Dermis microvascular lymphatic vessel endothelial cell (primary cell): ENCODE measurements at regions not wholly inside any gene's neighbourhood (a gene's known extent, or its start where the extent isn't known, plus 50 kb on each side); places are given as distances from the start of the nearest gene placed in this dataset.

Experiments
- DNase-seq, 2 donors: peaks; one replicate each; pipeline versions ENCODE4 v3.0.0 to v3.0.0-alpha.2; 2010; ENCODE audit warnings: low read depth in 2 of 2

DNA sequence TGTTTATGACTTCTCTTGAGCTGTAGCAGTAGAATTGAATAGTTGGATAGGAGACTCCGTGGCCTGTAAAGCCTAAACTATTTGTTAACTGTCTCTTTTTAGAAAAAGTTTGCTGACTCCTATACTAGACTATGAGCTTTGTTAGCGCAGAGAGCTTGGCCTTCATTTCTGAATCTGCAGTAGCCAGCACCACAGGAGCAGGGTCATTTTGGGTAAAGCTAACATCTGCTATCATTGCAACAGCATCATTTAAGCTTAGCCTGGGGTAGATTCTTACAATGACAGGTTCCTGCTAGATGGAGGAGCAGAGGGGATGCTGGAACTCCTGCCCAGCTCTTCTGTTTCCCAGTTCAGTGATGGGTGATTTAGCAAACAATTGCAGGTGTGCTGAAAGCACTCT is 133.7 kb upstream of the ASTN2 start:
- DNase-seq: no peak

DNA sequence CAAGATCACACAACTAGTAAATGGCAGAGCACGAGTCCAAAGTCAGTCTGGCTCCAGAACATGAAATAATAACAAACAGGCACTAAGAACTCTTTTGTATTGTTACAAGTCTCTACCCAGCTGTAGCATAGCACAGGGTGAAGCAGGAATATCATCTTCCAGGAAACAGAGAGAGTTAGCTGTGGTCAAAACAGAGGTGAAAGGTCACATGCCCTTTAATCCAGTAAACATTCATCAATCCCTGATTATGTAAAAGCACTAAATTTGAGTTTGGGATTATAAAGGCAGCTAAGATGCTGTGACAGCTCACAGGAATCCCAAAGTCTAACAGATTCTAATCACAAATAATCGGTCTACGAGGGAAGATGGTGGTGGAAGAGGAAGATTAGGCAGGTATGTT is 133.0 kb upstream of the ASTN2 start:
- DNase-seq: no peak

DNA sequence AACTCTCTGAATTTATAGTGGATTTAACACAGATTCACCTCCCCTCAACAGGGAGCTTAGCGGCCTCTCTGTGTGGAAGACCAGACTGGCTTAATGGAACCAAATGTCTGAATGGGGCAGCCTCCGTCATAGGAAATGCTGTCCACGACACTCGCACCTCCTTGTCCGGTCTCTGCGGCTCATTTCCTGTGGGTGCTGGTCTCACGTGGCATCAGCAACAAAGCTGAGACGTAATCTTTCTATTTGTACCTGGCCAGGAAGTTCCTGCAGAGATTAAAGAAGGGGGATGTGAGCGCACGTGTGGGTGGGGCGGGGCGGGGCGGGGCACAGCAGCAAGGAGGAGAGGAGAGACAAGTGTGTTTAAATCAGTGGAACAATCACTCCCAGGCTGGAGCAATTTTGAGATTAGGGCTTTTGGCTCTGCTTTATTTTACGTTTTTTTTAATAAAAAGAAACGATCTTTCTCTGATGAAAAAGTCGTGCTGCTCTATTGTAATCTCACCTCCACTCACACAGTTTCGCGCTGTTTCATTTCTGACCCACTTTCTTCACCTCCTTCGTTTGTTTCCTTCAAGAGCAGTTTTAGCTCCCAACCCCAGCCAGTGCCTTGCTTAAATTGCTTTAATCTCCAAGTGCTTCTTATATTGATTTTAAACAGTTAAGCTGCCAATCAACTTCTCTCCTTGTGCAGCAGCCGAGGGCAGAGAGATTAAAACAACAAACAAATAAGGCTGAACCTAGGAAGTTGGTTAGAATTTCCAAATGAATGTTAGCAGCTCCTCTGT is 132.2 kb upstream of the ASTN2 start:
- DNase-seq: peak; percentile 32 to 67

DNA sequence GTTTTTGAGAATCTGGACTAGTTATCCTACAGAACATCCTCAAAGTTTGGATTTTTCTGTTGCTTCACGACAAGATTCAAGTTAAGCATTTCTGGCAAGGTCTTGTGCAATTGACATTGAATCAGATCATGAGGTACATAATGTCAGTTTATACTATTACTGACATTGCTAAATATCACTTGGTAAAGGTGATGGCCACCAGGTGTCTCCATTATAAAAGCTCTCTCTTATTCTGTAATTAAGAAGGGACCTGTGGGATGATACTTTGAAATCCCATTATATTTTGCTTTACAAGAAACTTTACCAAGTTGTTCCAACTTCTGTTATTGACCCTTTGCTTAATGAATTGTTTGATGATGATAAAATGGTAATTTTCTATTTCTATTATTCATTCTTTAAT is 131.0 kb upstream of the ASTN2 start:
- peak in 1 of 2 donors; percentile 1 for DNase-seq

DNA sequence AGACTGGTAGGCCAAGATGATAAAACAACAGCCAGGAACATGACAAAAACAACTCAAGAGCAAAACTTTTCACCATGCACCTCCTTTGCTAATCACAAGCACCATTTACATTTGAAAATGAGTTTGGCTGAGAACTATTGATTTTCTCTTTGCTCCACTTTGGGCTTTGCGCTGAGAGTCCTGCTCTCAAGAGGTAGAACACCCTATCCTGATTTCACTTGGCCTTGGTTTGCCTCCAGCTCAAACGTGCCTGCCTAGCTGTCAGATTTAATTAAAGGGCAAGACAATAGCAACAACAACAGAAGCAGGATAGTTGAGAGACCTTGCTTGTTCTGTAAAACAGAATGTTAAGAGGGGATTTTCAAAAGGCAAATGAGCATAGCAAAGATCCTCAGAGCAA is 128.2 kb upstream of the ASTN2 start:
- DNase-seq: no peak

DNA sequence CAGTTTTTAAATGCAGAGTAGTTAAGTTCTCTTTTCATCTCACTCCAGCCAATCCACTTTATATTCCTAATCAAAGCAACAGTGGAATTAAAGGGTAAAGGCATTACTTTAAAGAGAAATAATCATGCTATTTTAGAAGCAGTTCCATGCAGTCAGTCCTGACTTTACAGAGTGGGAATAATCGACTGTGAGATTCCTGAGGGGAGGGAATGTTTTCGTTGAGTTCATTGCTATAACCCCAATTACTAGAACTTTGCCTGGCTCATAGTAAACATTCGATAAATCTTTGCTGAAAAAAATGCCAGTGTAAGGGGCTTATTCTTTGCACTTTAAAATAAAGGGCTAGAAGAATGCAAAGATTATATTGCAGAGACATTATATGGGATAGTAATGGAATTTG is 127.2 kb upstream of the ASTN2 start:
- no peak for DNase-seq

DNA sequence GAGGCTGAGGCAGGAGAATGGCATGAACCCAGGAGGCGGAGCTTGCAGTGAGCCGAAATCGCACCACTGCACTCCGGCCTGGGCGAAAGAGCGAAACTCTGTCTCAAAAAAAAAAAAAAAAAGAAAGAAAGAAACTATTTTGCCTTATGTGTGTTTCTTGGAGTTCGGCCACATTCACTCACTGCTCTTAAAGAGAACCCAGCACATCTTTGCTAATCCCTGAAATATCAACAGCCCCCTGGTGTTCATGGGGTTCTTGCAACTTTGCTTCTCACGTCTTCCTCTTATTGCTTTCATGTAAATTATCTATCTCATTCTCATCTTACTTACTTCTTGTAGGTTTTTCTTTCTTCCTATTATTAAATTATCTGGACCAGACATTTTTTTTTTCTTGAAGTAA is 126.3 kb upstream of the ASTN2 start:
- no peak for DNase-seq

DNA sequence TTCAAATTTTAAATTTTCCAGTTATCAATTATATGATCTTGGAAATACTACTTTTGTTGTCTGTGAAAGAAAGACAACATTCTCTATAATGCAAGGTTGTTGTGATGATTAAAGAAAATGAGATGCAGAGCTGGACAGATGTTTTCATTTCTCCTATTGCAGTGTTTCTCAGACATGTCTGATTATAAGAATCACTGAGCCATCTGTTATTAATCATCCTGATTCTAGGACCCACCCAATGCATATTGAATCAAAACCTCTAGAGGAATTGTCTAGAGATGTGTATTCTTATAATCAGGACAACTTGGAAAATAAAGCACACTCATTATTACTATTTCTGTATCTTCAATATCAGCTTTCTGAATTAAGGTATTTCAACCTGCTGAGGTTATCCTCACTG is 121.1 kb upstream of the ASTN2 start:
- no peak for DNase-seq

DNA sequence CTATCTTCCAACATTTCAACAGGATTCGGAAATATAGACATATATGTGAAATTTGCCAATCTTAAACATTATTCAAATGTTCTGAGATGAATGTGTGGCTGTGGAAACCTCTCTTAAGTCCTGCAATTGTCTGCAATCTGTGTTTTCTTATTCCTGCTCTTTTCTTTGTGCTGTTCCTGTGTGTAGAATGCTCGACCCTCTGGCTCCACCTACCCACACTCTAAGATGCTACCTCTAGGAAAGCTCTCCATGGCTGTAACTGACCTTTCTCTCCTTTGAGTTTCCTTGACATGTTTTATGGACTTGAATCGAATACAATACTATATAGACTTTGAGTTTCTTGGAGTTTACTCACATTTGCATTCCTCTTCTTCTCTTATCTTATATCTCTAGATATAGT is 120.6 kb upstream of the ASTN2 start:
- DNase-seq: no peak

DNA sequence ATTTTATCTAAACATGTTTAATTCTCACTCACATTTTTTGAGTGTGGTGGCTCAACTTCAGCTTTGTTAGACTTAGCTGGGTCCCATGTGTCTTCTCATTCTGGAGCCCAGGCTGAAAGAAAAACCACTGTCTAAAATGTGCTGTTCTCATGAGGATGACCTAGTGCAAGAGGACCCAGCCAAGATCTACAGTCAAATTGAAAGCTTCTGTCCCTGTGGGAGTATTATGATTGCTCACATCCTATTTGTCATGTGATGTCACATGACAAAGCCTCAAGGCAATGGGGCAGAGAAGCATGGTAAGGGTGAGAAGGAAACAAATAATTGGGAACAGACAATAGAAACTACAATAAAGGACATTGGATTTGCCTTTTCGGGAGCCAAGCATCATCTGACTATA is 113.4 kb upstream of the ASTN2 start:
- DNase-seq: no peak

DNA sequence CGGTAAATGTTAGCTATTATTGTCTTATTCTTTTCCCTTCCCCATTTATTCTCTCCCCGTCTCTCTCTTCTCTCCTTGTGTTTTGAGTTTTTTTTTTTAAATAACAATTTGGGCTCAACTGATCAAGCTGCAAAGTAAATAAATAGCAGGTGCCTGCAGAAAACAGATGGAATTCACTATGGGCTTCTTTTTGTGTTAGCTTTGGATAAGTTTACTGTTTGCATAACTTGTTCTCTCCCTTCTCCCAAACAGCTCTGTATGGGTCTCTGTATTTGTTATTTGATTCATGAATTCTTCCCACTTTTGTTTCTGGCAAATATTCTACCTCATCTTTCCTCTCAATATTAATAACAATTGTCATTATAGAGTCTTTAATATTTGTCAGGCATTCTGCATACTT is 111.8 kb upstream of the ASTN2 start:
- DNase-seq: no peak

DNA sequence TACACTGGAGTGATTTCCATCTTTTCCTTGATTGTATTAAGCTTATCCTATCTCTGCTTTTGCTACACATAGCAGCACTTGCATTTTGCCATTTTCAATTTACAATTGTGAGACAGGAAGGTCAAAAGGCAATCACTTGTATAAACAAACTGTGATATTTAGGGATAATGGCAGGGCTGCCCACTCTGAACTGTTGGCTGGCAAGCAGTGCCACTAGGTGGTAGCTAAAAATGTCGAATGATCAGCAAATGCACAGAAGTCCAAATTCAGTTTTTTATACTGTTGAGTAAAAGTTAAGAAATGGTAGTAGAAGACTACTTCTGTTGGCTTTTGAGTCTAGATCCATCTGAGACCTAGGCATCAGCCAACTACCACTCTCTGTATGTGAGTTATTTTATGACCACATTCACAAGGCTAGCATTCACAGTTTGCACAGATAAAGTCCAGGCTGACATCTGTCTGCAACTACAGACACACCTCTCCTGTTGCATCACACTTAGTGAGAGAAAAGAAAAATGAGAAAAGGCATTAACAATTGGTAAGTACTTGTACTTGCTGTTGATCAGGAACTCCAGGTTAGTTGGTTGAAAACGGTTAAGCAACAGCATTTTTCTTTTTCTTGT is 108.8 kb upstream of the ASTN2 start:
- DNase-seq: no peak

DNA sequence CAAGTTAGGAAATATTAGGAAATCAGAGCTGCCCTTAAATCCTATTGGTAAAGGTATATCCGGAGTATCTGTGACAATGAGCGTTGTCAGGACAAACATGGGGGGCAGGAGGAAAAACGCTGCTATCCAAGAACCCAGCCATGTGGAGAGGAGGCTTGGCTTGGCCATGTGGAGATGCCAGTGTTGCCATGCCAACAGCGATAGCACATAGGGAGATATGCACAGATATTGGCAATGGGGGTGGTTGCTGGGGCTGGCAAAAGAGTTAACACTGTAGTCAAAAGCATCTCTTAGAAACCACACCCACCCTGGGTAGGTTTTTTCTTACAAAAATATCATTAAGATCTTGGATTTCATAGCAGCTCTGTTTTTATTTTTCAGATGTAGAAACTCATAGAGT is 106.4 kb upstream of the ASTN2 start:
- DNase-seq: no peak

DNA sequence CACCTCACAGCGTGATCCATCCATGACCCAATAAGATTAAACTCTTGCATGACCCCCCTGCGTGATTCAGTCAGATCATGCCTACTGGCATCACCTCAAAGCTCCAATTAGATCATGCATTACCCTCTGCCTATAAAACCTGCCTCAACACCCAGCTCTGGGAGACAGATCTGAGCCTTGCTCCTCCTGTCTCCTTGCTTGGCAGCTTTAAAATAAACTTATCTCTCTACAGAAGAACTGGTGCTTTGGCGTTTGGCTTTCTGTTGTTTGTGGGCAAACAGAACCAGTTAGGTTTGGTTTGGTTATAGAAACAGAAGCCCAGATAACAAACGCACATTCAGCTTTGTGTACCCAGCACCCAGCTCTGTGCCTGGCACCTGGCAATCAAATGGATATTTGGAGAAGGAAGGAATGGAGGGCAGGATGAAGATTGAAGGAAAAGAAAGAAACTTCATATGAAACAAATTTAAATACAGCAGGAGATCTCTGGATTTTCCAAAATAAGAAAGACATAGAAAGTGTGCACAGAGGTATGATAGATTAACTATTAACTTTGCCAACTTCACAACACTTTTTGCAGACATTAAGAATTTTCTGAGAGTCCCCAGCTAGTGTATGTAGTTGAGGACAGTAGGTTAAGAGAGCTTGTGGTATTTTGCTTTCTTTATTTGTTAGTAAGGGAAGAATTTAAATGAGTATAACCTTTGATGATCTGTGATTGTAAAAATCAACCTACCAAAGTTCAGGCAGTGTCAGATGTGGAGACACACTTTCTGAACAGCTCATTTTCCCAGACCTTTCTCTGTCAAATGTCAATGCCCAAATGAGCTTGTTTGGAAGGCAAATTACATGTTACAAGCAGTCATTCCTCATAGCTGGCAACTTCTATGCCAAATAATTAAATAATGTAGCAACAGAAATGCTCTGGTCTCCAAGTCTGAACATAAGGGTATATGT is 102.1 kb upstream of the ASTN2 start:
- DNase-seq: no peak

DNA sequence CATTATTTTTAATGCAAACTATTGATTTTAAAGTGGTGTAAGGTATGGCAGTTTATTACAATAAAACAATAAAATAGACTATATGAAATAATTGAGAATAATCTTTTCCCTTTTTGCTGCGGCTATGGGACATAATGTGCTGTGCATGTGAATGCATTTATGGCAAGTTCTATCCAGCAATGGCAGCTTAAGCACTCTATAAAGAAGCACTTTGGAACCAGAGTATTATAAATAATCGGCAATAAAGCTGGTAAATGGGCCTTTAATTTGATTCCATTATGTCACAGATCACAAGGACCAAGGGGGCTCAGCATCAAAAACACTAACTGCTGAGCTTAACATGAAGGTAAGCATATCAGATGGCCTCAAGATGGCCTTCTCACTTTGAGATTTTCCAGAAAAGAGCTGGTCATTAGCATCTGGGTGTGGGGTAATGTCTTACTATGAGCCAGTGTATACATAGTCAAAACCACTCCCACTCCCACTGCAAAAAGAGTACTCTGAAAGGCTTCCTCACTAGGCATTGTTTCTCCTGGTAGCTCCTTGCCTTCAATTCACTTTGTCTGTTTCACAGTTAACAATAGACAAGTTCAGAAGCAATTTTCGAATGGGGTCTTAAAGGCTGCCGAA is 97.1 kb upstream of the ASTN2 start:
- DNase-seq: no peak

DNA sequence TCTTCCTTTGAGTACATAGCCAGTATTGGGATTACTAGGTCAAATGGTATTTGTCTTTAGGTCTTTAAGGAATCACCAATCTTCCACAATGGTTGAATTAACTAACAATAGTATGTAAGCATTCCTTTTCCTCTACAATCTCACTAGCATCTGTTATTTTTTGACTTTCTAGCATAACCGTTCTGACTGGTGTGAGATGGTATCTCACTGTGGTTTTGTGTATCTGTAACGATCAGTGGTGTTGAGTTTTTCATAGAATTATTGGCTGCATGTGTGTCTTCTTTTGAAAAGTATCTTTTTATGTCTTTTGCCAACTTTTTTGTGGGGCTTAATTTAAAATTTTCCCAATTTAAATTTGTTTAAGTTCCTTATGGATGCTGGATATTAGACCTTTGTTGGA is 81.5 kb upstream of the ASTN2 start:
- no peak for DNase-seq

DNA sequence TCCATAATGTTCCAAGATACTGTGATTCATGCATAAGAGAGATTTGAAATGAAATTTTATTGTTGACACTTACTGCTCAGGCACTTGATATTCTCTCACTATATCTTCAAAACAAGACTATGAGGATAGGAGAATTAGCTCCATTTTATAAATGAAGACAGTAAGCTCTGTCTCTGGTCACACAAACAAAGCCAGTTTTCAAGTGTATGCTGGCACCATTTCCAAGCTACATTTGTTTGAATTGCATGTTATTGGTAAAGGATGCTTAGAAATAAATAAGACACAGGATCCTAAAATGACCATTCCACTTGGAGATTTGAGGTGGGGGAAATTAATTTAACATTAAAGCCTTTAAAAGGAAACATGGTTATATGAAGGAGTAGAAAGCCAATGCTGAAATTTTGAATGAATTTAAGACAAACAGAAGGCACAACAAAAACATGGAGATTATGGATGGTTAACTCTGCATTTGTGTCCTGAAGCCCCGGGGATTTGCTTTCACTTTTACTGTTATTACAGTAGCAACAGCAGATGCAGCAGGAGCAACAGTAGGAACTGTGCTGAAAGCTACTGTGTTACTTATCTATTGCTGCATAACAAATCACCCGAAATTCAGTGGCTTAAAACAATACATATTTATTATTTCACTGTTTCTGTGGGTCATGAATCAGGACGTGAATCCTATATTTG is 79.7 kb upstream of the ASTN2 start:
- DNase-seq: no peak

DNA sequence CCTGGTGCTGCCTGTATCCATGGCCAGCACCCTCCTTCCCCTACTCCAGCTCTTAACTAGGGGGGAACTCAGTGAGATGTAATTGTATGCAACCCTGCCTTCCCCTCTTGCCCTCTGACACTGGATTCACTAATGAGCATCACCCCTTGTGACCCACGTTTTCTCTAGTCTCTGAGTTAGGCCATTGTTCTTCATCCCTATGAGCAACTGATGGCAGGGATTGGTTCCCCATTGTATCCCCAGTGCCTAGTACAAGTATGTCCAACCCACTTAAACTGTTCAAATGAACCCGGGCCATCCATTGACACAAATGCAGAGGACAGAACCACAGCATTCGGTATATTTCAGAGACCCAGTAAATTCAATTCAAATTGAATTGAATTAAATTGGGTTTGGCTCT is 77.6 kb upstream of the ASTN2 start:
- DNase-seq: no peak

DNA sequence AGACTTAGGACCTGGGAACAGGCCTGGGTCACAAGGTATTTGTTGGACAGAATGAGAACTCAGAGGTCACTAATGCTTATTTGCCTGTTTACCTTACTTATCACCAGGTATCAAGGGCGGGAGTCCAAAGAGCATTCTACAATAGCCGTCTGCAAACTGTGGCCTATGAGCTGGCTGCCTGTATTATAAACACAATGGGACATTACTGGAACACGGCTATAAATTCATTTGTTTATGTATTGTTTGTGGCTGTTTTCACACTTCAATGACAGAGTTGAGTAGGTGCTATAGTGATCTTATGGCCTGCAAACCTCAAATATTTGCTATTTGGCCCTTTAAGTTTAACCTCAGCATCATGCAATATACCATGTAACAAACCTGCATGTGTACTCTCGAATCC is 76.6 kb upstream of the ASTN2 start:
- no peak for DNase-seq

DNA sequence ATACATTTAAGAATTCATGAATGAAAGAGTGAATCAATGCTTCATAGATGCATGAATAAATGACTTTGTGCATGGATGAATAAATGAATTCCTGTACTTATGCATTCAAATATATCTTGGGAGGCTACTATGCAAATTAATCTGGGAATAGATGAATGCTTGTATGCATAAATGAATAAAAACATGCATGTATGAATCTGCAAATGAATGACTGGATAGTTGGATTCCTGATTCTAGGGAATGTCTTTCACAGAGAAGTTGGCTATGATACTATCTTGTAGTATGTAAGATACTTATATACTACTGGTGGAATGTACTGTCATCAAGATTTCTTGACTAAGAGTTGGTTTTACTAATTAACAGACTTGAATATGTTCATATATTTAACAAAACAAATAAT is 75.3 kb upstream of the ASTN2 start:
- no peak for DNase-seq

DNA sequence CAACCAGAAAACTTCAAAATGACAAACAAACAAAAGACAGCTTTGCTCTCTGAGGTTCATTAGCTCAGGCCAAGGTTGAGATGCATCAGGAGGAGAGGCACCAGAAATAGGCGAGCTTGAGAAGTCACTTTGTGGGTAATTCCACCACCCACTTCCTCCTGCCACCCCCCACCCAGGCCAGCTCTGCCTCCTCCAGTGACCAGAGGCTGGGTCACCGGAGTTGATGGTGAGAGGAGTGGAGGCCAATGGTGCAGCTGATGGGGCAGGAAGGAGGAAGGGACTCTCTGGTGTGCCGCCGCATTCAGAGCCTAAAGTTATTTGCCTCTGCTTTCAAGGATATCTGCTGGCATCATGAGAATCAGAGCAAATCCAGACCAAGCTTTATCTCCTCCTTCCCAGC is 73.8 kb upstream of the ASTN2 start:
- DNase-seq: no peak
